ENCODE measurements at regions not wholly inside any gene's neighbourhood (a gene's known extent, or its start where the extent isn't known, plus 50 kb on each side); places are given as distances from the start of the nearest gene placed in this dataset.

DNA sequence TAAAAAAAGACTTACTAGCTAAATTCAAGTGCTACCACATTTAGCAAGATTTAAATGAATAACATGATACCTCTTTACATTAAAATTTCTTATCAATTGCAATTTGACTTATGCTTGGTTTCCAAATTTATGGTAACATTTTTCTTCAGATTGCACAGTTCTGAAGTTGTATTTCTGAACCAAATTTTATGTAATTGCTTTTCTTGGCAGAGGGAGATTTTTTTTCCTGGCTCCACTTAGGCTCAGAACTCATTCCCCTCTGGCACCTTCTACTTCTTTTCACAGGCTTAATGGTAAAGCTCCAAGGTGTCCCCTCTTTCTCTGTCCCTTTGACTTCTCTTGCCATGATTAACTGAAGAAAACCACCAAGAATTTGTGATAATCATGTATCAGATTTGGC is 99.8 kb upstream of the TMTC1 start:
- Mint-ChIP-seq H3K36me3 (ENCODE audit: unreplicated experiment) (peaks cover 2% of the 10 kb centered on the region), H3K9me3 (ENCODE audit: unreplicated experiment) (peaks cover 15% of the 10 kb centered on the region), H3K4me1 (ENCODE audit: unreplicated experiment) (no peaks in the 10 kb centered on the region), H3K27me3 (ENCODE audit: unreplicated experiment) (peaks cover 32% of the 10 kb centered on the region), H3K27ac (ENCODE audit: unreplicated experiment) (no peak overlapping the region), H3K4me3 (ENCODE audit: unreplicated experiment) (no peak overlapping the region)
- DNase-seq (ENCODE audit: extremely low spot score, unreplicated experiment): no peak
- TF ChIP-seq, protein P1, sequence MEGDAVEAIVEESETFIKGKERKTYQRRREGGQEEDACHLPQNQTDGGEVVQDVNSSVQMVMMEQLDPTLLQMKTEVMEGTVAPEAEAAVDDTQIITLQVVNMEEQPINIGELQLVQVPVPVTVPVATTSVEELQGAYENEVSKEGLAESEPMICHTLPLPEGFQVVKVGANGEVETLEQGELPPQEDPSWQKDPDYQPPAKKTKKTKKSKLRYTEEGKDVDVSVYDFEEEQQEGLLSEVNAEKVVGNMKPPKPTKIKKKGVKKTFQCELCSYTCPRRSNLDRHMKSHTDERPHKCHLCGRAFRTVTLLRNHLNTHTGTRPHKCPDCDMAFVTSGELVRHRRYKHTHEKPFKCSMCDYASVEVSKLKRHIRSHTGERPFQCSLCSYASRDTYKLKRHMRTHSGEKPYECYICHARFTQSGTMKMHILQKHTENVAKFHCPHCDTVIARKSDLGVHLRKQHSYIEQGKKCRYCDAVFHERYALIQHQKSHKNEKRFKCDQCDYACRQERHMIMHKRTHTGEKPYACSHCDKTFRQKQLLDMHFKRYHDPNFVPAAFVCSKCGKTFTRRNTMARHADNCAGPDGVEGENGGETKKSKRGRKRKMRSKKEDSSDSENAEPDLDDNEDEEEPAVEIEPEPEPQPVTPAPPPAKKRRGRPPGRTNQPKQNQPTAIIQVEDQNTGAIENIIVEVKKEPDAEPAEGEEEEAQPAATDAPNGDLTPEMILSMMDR (IDR thresholded peaks at IDR 0.05): no peak

DNA sequence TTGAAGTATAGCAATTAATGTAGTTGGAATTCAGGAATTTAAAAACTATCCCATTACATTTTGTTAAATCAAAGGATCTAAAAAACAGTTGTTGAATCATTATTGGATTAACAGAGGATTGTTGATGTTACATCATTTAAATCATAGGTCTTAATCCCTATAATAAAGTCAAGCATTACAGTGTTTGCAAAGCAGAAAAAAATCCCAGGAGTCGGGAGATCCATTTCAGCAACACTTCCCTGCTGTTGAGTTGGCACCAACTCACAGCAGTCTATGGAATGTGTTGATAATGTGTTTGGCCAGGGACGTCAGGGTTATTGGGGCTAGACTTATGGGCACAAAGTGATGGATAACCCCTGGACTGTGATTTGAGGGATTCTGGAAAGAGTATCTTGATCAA is 99.1 kb upstream of the TMTC1 start:
- Mint-ChIP-seq H3K9me3 (ENCODE audit: unreplicated experiment) (peaks cover 9% of the 10 kb centered on the region), H3K36me3 (ENCODE audit: unreplicated experiment) (peaks cover 2% of the 10 kb centered on the region), H3K4me3 (ENCODE audit: unreplicated experiment) (no peak overlapping the region), H3K27ac (ENCODE audit: unreplicated experiment) (no peak overlapping the region), H3K4me1 (ENCODE audit: unreplicated experiment) (no peaks in the 10 kb centered on the region), H3K27me3 (ENCODE audit: unreplicated experiment) (peaks cover 32% of the 10 kb centered on the region)
- DNase-seq (ENCODE audit: extremely low spot score, unreplicated experiment): no peak
- TF ChIP-seq, protein P1 (IDR thresholded peaks at IDR 0.05): no peak

DNA sequence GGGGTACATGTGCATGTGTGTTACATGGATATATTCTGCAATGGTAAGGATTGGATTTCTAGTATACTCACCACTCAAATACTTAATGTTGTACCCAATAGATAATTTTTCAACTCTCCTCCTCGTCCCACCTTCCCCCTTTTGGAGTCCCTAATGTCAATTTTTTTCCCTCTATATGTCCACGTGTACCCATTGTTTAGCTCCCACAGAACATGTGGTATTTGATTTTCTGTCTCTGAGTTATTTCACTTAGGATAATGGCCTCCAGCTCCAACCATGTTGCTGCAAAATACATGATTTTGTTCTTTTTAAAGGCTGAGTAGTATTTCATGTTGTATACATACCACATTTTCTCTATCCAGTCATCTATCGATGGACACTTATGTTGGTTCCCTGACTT is 97.2 kb upstream of the TMTC1 start:
- peaks cover 2% of the 10 kb centered on the region for H3K36me3 Mint-ChIP-seq (ENCODE audit: unreplicated experiment)
- H3K27ac Mint-ChIP-seq (ENCODE audit: unreplicated experiment): no peak overlapping the region
- no peaks in the 10 kb centered on the region for H3K4me1 Mint-ChIP-seq (ENCODE audit: unreplicated experiment)
- no peak overlapping the region for H3K4me3 Mint-ChIP-seq (ENCODE audit: unreplicated experiment)
- TF ChIP-seq, protein P1 (IDR thresholded peaks at IDR 0.05): no peak
- peaks cover 22% of the 10 kb centered on the region for H3K9me3 Mint-ChIP-seq (ENCODE audit: unreplicated experiment)
- peaks cover 32% of the 10 kb centered on the region for H3K27me3 Mint-ChIP-seq (ENCODE audit: unreplicated experiment)
- no peak for DNase-seq (ENCODE audit: extremely low spot score, unreplicated experiment)

DNA sequence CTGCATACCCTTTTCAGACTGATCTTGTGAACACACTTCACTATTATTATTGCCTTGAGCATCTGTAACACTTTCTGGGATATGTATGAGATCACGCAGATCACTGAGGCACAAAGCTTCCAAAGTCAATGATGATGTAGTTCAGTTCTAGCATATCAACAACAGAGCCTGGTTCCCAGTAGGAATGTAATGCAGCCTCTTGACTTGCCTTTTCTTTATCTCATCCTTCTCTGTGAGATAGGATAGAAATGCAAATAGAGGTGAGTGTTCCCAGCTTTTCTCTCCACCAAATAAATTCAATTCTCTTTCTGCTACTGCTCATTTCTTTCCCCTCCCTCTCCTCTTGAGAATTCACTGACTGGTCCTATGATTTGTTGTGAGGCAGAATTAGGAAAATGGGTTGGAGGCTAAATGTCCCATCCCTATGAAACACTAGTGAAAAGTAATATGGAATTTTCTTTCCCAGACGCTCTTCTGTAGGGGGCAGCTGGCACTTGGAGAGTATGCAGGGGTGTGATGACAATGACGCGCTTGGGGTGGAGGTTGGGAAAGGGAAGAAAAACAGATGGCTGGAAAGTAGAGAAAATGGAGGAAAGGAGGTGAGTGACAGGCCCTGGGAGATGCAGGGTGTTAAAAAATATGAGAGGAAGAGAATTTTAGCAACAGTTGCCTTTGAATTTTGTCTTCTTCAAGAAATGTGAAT is 96.0 kb upstream of the TMTC1 start:
- DNase-seq (ENCODE audit: extremely low spot score, unreplicated experiment): no peak
- no peak overlapping the region for H3K4me3 Mint-ChIP-seq (ENCODE audit: unreplicated experiment)
- H3K27me3 Mint-ChIP-seq (ENCODE audit: unreplicated experiment): peaks cover 29% of the 10 kb centered on the region
- no peak overlapping the region for H3K27ac Mint-ChIP-seq (ENCODE audit: unreplicated experiment)
- H3K9me3 Mint-ChIP-seq (ENCODE audit: unreplicated experiment): peaks cover 20% of the 10 kb centered on the region
- H3K36me3 Mint-ChIP-seq (ENCODE audit: unreplicated experiment): peaks cover under 1% of the 10 kb centered on the region
- no peaks in the 10 kb centered on the region for H3K4me1 Mint-ChIP-seq (ENCODE audit: unreplicated experiment)
- TF ChIP-seq, protein P1 (IDR thresholded peaks at IDR 0.05): no peak

DNA sequence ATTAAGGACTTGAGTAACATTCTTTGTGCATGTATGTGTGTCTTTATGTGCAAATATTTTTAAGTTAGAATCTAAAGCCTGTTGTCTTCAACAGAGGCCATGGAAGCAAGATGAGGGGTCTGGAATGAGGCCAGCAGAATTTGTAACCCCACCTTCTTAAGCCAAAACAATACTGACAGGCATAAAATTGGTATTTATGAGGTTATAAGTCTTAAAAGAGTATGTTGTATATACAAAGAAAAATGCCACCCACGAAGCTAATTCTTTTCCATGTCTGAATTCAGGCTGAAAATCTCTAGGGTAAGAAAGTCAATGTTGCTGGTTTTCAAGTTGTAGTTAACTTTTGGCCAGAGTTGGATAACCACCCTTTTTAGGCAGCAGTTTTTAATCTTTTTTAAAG is 86.2 kb upstream of the TMTC1 start:
- H3K36me3 Mint-ChIP-seq (ENCODE audit: unreplicated experiment): no peaks in the 10 kb centered on the region
- TF ChIP-seq, protein P1 (IDR thresholded peaks at IDR 0.05): no peak
- peaks cover 3% of the 10 kb centered on the region for H3K27me3 Mint-ChIP-seq (ENCODE audit: unreplicated experiment)
- H3K4me3 Mint-ChIP-seq (ENCODE audit: unreplicated experiment): no peak overlapping the region
- peaks cover 16% of the 10 kb centered on the region for H3K4me1 Mint-ChIP-seq (ENCODE audit: unreplicated experiment)
- no peak for DNase-seq (ENCODE audit: extremely low spot score, unreplicated experiment)
- no peak overlapping the region for H3K27ac Mint-ChIP-seq (ENCODE audit: unreplicated experiment)
- no peaks in the 10 kb centered on the region for H3K9me3 Mint-ChIP-seq (ENCODE audit: unreplicated experiment)

Measured in osteocyte (in vitro differentiated cells).